HCT116 (cell line): ENCODE measurements at regions not wholly inside any gene's neighbourhood (a gene's known extent, or its start where the extent isn't known, plus 50 kb on each side); places are given as distances from the start of the nearest gene placed in this dataset.

Experiments
- ATAC-seq: fragments of 200-7000 bp; cut with Tn5 transposase; 2 replicates; pipeline ENCODE4 v1.9.1; 2020; ENCODE audit warnings: mild to moderate bottlenecking, moderate library complexity
- BruUV-seq: library from RNA; stranded (reverse); fragments of 400-500 nt; replicated peaks from 2 replicates; lab custom pipeline; 2021; lab: Mats Ljungman, UMichigan
- CTCF ChIA-PET: fragments of 300-600 bp; sonication (Branson Sonifier 250); formaldehyde crosslinking; loops from one replicate; lab custom pipeline; 2021; ENCODE audit warnings: antibody characterized with exemption; lab: Charles Lee
- POLR2A ChIA-PET: fragments of 300-600, 350-600 bp; sonication (Branson Sonifier 250); formaldehyde crosslinking; loops from one replicate; lab custom pipeline; 2021; ENCODE audit warnings: antibody characterized with exemption; lab: Charles Lee
- RAD21 ChIA-PET, 2 experiments: fragments of 300-600 bp; sonication (Branson Sonifier 250); formaldehyde crosslinking; loops; one replicate each; lab custom pipeline; 2023; ENCODE audit warnings: low total read pairs in 2 of 2; ENCODE audit not compliant: uncharacterized antibody in 2 of 2, unreplicated experiment in 2 of 2, low non-redundant PET in 1 of 2; lab: Charles Lee
- DNase-seq: peaks from one replicate; pipeline ENCODE4 v3.0.0-alpha.2; 2010; ENCODE audit warnings: low read depth, low spot score
- H2AFZ ChIP-seq: fragments of 200-600 bp; shearing (Covaris generic), sonication (generic); 2 replicates; pipeline ENCODE4 v1.6.1; 2017; ENCODE audit warnings: low read depth, mixed run types, mixed read lengths, antibody characterized with exemption, low read length; ENCODE audit not compliant: poor library complexity, severe bottlenecking
- H3K27ac ChIP-seq: 2 replicates; pipeline ENCODE4 v1.5.1; 2012; ENCODE audit warnings: low read depth, low read length
- H3K27me3 ChIP-seq: fragments of 200-600 bp; sonication (generic); 2 replicates; pipeline ENCODE4 v1.6.1; 2016; ENCODE audit warnings: mixed run types, low read length, mixed read lengths; ENCODE audit not compliant: insufficient read depth
- H3K36me3 ChIP-seq, 2 experiments: fragments of 200-500 bp in 1 of 2; fragments of 200-600 bp in 1 of 2; sonication (Bioruptor generic) in 1 of 2; sonication (generic) in 1 of 2; 2 replicates each; pipeline versions ENCODE4 v1.5.1 to v1.6.1; 2014 to 2016; ENCODE audit warnings: low read length in 2 of 2, inconsistent platforms in 1 of 2, mixed read lengths in 1 of 2, mixed run types in 1 of 2; ENCODE audit not compliant: insufficient read depth in 2 of 2, control insufficient read depth in 1 of 2
- H3K4me1 ChIP-seq, 2 experiments: fragments of 200-600 bp in 1 of 2; sonication (generic) in 1 of 2; 2 replicates each; pipeline versions ENCODE4 v1.5.1 to v1.6.1; 2012 to 2017; ENCODE audit warnings: low read length in 2 of 2, inconsistent platforms in 1 of 2, mild to moderate bottlenecking in 1 of 2, mixed read lengths in 1 of 2, mixed run types in 1 of 2, moderate library complexity in 1 of 2; ENCODE audit not compliant: insufficient read depth in 2 of 2, control insufficient read depth in 1 of 2
- H3K4me2 ChIP-seq: fragments of 200-600 bp; sonication (generic); 2 replicates; pipeline ENCODE4 v1.6.1; 2017; ENCODE audit warnings: mixed run types, low read length, mixed read lengths
- H3K4me3 ChIP-seq, 2 experiments: fragments of 200-600 bp in 1 of 2; sonication (generic) in 1 of 2; replicated peaks in 1 of 2; 2 replicates each; pipeline ENCODE4 v1.5.1; 2011 to 2016; ENCODE audit warnings: low read length in 2 of 2, control low read depth in 1 of 2, low read depth in 1 of 2, mild to moderate bottlenecking in 1 of 2, mixed read lengths in 1 of 2, mixed run types in 1 of 2
- H3K79me2 ChIP-seq: fragments of 200-600 bp; sonication (generic); 2 replicates; pipeline ENCODE4 v1.6.1; 2017; ENCODE audit warnings: mild to moderate bottlenecking, mixed run types, low read length, moderate library complexity, mixed read lengths; ENCODE audit not compliant: insufficient read depth
- H3K9ac ChIP-seq: fragments of 200-600 bp; sonication (generic); 2 replicates; pipeline ENCODE4 v1.6.1; 2016; ENCODE audit warnings: low read length, mixed read lengths
- H3K9me2 ChIP-seq: fragments of 200-600 bp; sonication (generic), shearing (Covaris generic); 2 replicates; pipeline ENCODE4 v1.6.1; 2017; ENCODE audit warnings: mixed run types, mild to moderate bottlenecking, moderate library complexity; ENCODE audit not compliant: insufficient read depth
- H3K9me3 ChIP-seq, 2 experiments: fragments of 200-500 bp in 1 of 2; fragments of 200-600 bp in 1 of 2; sonication (Bioruptor generic) in 1 of 2; sonication (generic) in 1 of 2; 2 replicates each; pipeline ENCODE4 v1.6.1; 2014 to 2017; ENCODE audit warnings: low read length in 2 of 2, mixed read lengths in 2 of 2, inconsistent platforms in 1 of 2, low read depth in 1 of 2, mild to moderate bottlenecking in 1 of 2, mixed run types in 1 of 2, moderate library complexity in 1 of 2; ENCODE audit not compliant: control insufficient read depth in 1 of 2, insufficient read depth in 1 of 2
- H4K20me1 ChIP-seq: fragments of 200-600 bp; sonication (generic), shearing (Covaris generic); 2 replicates; pipeline ENCODE4 v1.6.1; 2017; ENCODE audit warnings: mixed run types, mild to moderate bottlenecking, moderate library complexity; ENCODE audit not compliant: insufficient read depth
- CTCF ChIP-seq, 3 experiments: fragments of 200-600 bp in 1 of 3; sonication (generic) in 1 of 3; IDR thresholded peaks in 2 of 3; conservative IDR thresholded peaks in 1 of 3; 2 replicates each; pipeline ENCODE4 v1.5.1; 2012 to 2017; ENCODE audit warnings: low read depth in 2 of 3, low read length in 2 of 3, antibody characterized with exemption in 1 of 3, borderline replicate concordance in 1 of 3, control low read depth in 1 of 3, mild to moderate bottlenecking in 1 of 3, mixed read lengths in 1 of 3, mixed run types in 1 of 3, moderate library complexity in 1 of 3; ENCODE audit not compliant: insufficient read depth in 1 of 3
- EGR1 ChIP-seq: IDR thresholded peaks from 2 replicates; pipeline ENCODE4 v1.6.1; 2012; ENCODE audit warnings: low read depth
- ELF1 ChIP-seq: IDR thresholded peaks from 2 replicates; pipeline ENCODE4 v1.6.1; 2012; ENCODE audit warnings: low read depth, borderline replicate concordance
- EZH2 ChIP-seq: fragments of 200-600 bp; sonication (generic); IDR thresholded peaks from 2 replicates; pipeline ENCODE4 v1.6.1; 2017; ENCODE audit warnings: antibody characterized with exemption, mixed run types
- EZH2phosphoT487 ChIP-seq: fragments of 200-600 bp; IDR thresholded peaks from 2 replicates; pipeline ENCODE4 v1.6.1; 2018; ENCODE audit warnings: antibody characterized with exemption, borderline replicate concordance
- FOSL1 ChIP-seq: IDR thresholded peaks from 2 replicates; pipeline ENCODE4 v1.6.1; 2012; ENCODE audit warnings: low read depth
- POLR2A ChIP-seq: IDR thresholded peaks from 2 replicates; pipeline ENCODE4 v1.7.0; 2011; ENCODE audit warnings: borderline replicate concordance; ENCODE audit not compliant: insufficient read depth, insufficient read length; ENCODE audit errors: extremely low read depth
- POLR2AphosphoS5 ChIP-seq: IDR thresholded peaks from 2 replicates; pipeline ENCODE4 v1.6.1; 2011; ENCODE audit warnings: mild to moderate bottlenecking, low read depth, low read length, moderate library complexity
- RAD21 ChIP-seq: IDR thresholded peaks from 2 replicates; pipeline ENCODE4 v1.6.1; 2012; ENCODE audit warnings: low read depth, mild to moderate bottlenecking
- REST ChIP-seq: IDR thresholded peaks from 2 replicates; pipeline ENCODE4 v1.6.1; 2012; ENCODE audit warnings: low read depth
- SIN3A ChIP-seq: IDR thresholded peaks from 2 replicates; pipeline ENCODE4 v1.6.1; 2012; ENCODE audit warnings: low read depth
- SRF ChIP-seq: IDR thresholded peaks from 2 replicates; pipeline ENCODE4 v1.6.1; 2012; ENCODE audit warnings: low read depth
- TCF7L2 ChIP-seq: IDR thresholded peaks from 2 replicates; pipeline ENCODE4 v1.7.0; 2011; ENCODE audit warnings: borderline replicate concordance, inconsistent platforms; ENCODE audit not compliant: insufficient read depth, insufficient read length; ENCODE audit errors: extremely low read depth
- YY1 ChIP-seq: IDR thresholded peaks from 2 replicates; pipeline ENCODE4 v1.6.1; 2011; ENCODE audit warnings: low read length, low read depth, moderate library complexity, mild to moderate bottlenecking; ENCODE audit not compliant: insufficient replicate concordance; ENCODE audit errors: extremely low read depth
- ZBTB33 ChIP-seq: IDR thresholded peaks from 2 replicates; pipeline ENCODE4 v1.6.1; 2011; ENCODE audit warnings: mild to moderate bottlenecking, low read length, moderate library complexity; ENCODE audit not compliant: insufficient replicate concordance; ENCODE audit errors: extremely low read depth
- ZFX ChIP-seq: fragments of 450-650 bp; IDR thresholded peaks from 2 replicates; pipeline ENCODE4 v1.6.1; 2017
- ZNF274 ChIP-seq: fragments of 200-500 bp; sonication (Bioruptor generic); IDR thresholded peaks from 2 replicates; pipeline ENCODE4 v1.6.1; 2014; ENCODE audit warnings: mild to moderate bottlenecking, low read depth, low read length, inconsistent platforms
- intact Hi-C: fragments of 100-400 bp; cut with micrococcal nuclease; formaldehyde crosslinking; loops from 2 replicates; pipeline ENCODE4 v1.10.0; 2022

- H3K36me3 ChIP-seq, result no peaks in the 10 kb centered on the region
- no peaks in the 10 kb centered on the region for H3K79me2 ChIP-seq
- CTCF ChIA-PET, result no interaction called here
- no peak overlapping the region for H3K9ac ChIP-seq
- ATAC-seq, result no peak
- H3K9me2 ChIP-seq, result no peaks in the 10 kb centered on the region
- H3K4me3 ChIP-seq, result no peak overlapping the region
- no peaks in the 10 kb centered on the region for H4K20me1 ChIP-seq
- no peak overlapping the region for H3K27ac ChIP-seq
- no peak overlapping the region for H2AFZ ChIP-seq
- H3K27me3 ChIP-seq, result no peaks in the 10 kb centered on the region
- no TSS peak for BruUV-seq
- no peaks in the 10 kb centered on the region for H3K4me1 ChIP-seq
- RAD21 ChIA-PET, result no interaction called here
- no peaks in the 10 kb centered on the region for H3K9me3 ChIP-seq
- intact Hi-C loops, result no loop called here
- TF ChIP-seq POLR2AphosphoS5, result no peak
- TF ChIP-seq ZNF274, result no peak
- TF ChIP-seq ZBTB33, result no peak
- TF ChIP-seq CTCF (IDR thresholded peaks at IDR 0.05 in 2 of 3, conservative IDR thresholded peaks at IDR 0.05 in 1 of 3; ENCODE audit: borderline replicate concordance in 1 of 3, insufficient read depth in 1 of 3, low read depth in 2 of 3, low read length in 2 of 3), result no peak
- TF ChIP-seq EZH2, result no peak
- no peak for TF ChIP-seq REST
- no peak for TF ChIP-seq EZH2phosphoT487
- TF ChIP-seq EGR1, result no peak
- no peak for TF ChIP-seq YY1
- TF ChIP-seq FOSL1, result no peak
- no peak for TF ChIP-seq ZFX
- TF ChIP-seq ELF1, result no peak
- TF ChIP-seq POLR2A, result no peak
- TF ChIP-seq RAD21, result no peak
- no peak for TF ChIP-seq SIN3A
- no peak for TF ChIP-seq SRF
- TF ChIP-seq TCF7L2, result no peak
- TF ChIP-seq, all 23 proteins: peak for 0
- POLR2A ChIA-PET, result no interaction called here
- DNase-seq, result no peak
- H3K4me2 ChIP-seq, result no peak overlapping the region
These were observed 357.9 kb downstream of the PTEN start for GRCh38 chr10:88221010-88221973.
